Peyer's patch (tissue), 4 donors: ENCODE measurements at regions not wholly inside any gene's neighbourhood (a gene's known extent, or its start where the extent isn't known, plus 50 kb on each side); places are given as distances from the start of the nearest gene placed in this dataset.

Source experiments
- DNase-seq, 3 donors: peaks; one replicate each; pipeline ENCODE4 v3.0.0-alpha.2; 2017 to 2019
- H3K27ac ChIP-seq, 4 donors: fragments of 200-600 bp; sonication (generic); one replicate each; pipeline ENCODE4 v1.5.1; 2016 to 2019
- H3K27me3 ChIP-seq, 2 donors: fragments of 200-600 bp; sonication (generic); one replicate each; pipeline ENCODE4 v1.5.1; 2019
- H3K36me3 ChIP-seq, 3 donors: fragments of 200-600 bp; sonication (generic); one replicate each; pipeline ENCODE4 v1.5.1; 2016 to 2019
- H3K4me1 ChIP-seq, 4 donors: fragments of 200-600 bp; sonication (generic); one replicate each; pipeline ENCODE4 v1.5.1; 2016 to 2019
- H3K4me3 ChIP-seq, 4 donors: fragments of 200-600 bp; sonication (generic); 1 replicate in 3 of 4; 2 replicates in 1 of 4; pipeline ENCODE4 v1.5.1; 2016 to 2019; ENCODE audit warnings: mild to moderate bottlenecking in 1 of 4
- H3K9me3 ChIP-seq, 4 donors: fragments of 200-600 bp; sonication (generic); one replicate each; pipeline ENCODE4 v1.5.1; 2016 to 2019; ENCODE audit warnings: mild to moderate bottlenecking in 1 of 4
- CTCF ChIP-seq, 6 experiments: fragments of 450-650 bp in 4 of 6; fragments of 200-600 bp in 2 of 6; sonication (generic) in 1 of 6; IDR thresholded peaks; one replicate each; pipeline ENCODE4 v1.5.1; 2017 to 2019; ENCODE audit warnings: antibody characterized with exemption in 6 of 6, mild to moderate bottlenecking in 3 of 6, moderate library complexity in 1 of 6
- POLR2A ChIP-seq, 2 donors: fragments of 450-650 bp; IDR thresholded peaks; one replicate each; pipeline ENCODE4 v1.5.1; 2017; ENCODE audit warnings: antibody characterized with exemption in 2 of 2, mild to moderate bottlenecking in 2 of 2, moderate library complexity in 2 of 2

GRCh38 chr5:34510002-34510401, 146.1 kb upstream of the RAI14 start:
- Histone ChIP-seq H3K27ac (no peak overlapping the region), H3K4me3 (no peak overlapping the region), H3K27me3 (no peaks in the 10 kb centered on the region), H3K36me3 (no peaks in the 10 kb centered on the region), H3K9me3 (no peaks in the 10 kb centered on the region), H3K4me1 (no peaks in the 10 kb centered on the region)
- TF ChIP-seq POLR2A (IDR thresholded peaks at IDR 0.05), result no peak
- no peak for TF ChIP-seq CTCF (IDR thresholded peaks at IDR 0.05)
- DNase-seq, result no peak

- no peaks in the 10 kb centered on the region for H3K27me3 ChIP-seq
- no peak overlapping the region for H3K27ac ChIP-seq
- no peak for DNase-seq
- no peaks in the 10 kb centered on the region for H3K36me3 ChIP-seq
- H3K4me1 ChIP-seq, result no peaks in the 10 kb centered on the region
- TF ChIP-seq CTCF (IDR thresholded peaks at IDR 0.05) (no peak), POLR2A (IDR thresholded peaks at IDR 0.05) (no peak)
- H3K9me3 ChIP-seq, result no peaks in the 10 kb centered on the region
- H3K4me3 ChIP-seq, result no peak overlapping the region
Observed at GRCh38 chr5:34511063-34511462, 145.1 kb upstream of the RAI14 start.

GRCh38 chr5:34511481-34511880, 144.6 kb upstream of the RAI14 start:
- no peaks in the 10 kb centered on the region for H3K36me3 ChIP-seq
- H3K27me3 ChIP-seq, result no peaks in the 10 kb centered on the region
- peak overlapping the region in 1 of 4 donors; percentile 6 for H3K27ac ChIP-seq
- no peaks in the 10 kb centered on the region for H3K9me3 ChIP-seq
- no peak for DNase-seq
- no peak overlapping the region for H3K4me3 ChIP-seq
- no peaks in the 10 kb centered on the region for H3K4me1 ChIP-seq
- TF ChIP-seq CTCF (IDR thresholded peaks at IDR 0.05) (no peak), POLR2A (IDR thresholded peaks at IDR 0.05) (no peak)

- no peaks in the 10 kb centered on the region for H3K4me1 ChIP-seq
- no peaks in the 10 kb centered on the region for H3K27me3 ChIP-seq
- H3K27ac ChIP-seq, result peak overlapping the region in 1 of 4 donors; percentile 6
- no peaks in the 10 kb centered on the region for H3K36me3 ChIP-seq
- H3K9me3 ChIP-seq, result no peaks in the 10 kb centered on the region
- H3K4me3 ChIP-seq, result no peak overlapping the region
- no peak for DNase-seq
- TF ChIP-seq CTCF (IDR thresholded peaks at IDR 0.05) (no peak), POLR2A (IDR thresholded peaks at IDR 0.05) (no peak)
Observed at GRCh38 chr5:34511915-34512314, 144.2 kb upstream of the RAI14 start.

- Histone ChIP-seq H3K4me3 (no peak overlapping the region), H3K36me3 (no peaks in the 10 kb centered on the region), H3K4me1 (no peaks in the 10 kb centered on the region), H3K27ac (no peak overlapping the region), H3K9me3 (no peaks in the 10 kb centered on the region), H3K27me3 (no peaks in the 10 kb centered on the region)
- DNase-seq, result no peak
- TF ChIP-seq POLR2A (IDR thresholded peaks at IDR 0.05), result no peak
- no peak for TF ChIP-seq CTCF (IDR thresholded peaks at IDR 0.05)
Observed at GRCh38 chr5:34516166-34516565, 140.0 kb upstream of the RAI14 start.

- H3K4me3 ChIP-seq, result no peak overlapping the region
- H3K27me3 ChIP-seq, result no peaks in the 10 kb centered on the region
- TF ChIP-seq CTCF (IDR thresholded peaks at IDR 0.05), result no peak
- no peak for TF ChIP-seq POLR2A (IDR thresholded peaks at IDR 0.05)
- H3K27ac ChIP-seq, result no peak overlapping the region
- H3K4me1 ChIP-seq, result no peaks in the 10 kb centered on the region
- DNase-seq, result no peak
- no peaks in the 10 kb centered on the region for H3K9me3 ChIP-seq
- no peaks in the 10 kb centered on the region for H3K36me3 ChIP-seq
Observed at GRCh38 chr5:34516686-34517085, 139.4 kb upstream of the RAI14 start.
